Upper lobe of left lung (tissue), 4 donors: ENCODE measurements at regions not wholly inside any gene's neighbourhood (a gene's known extent, or its start where the extent isn't known, plus 50 kb on each side); places are given as distances from the start of the nearest gene placed in this dataset.

Source experiments
- CTCF ChIP-seq, 6 experiments: fragments of 450-650 bp in 4 of 6; fragments of 200-600 bp in 2 of 6; sonication (generic) in 2 of 6; IDR thresholded peaks; one replicate each; pipeline ENCODE4 v1.5.1; 2016 to 2019; ENCODE audit warnings: antibody characterized with exemption in 6 of 6
- POLR2A ChIP-seq, 4 donors: fragments of 450-650 bp; IDR thresholded peaks; one replicate each; pipeline ENCODE4 v1.5.1; 2016 to 2017; ENCODE audit warnings: antibody characterized with exemption in 4 of 4, mild to moderate bottlenecking in 2 of 4
- POLR2AphosphoS5 ChIP-seq, 2 donors: sonication (generic); formaldehyde crosslinking; IDR thresholded peaks; one replicate each; pipeline ENCODE4 v1.5.1; 2017; ENCODE audit warnings: antibody characterized with exemption in 2 of 2

- no peak for TF ChIP-seq CTCF (IDR thresholded peaks at IDR 0.05)
- TF ChIP-seq POLR2A (IDR thresholded peaks at IDR 0.05) = no peak
- TF ChIP-seq POLR2AphosphoS5 (IDR thresholded peaks at IDR 0.05) = no peak
These were observed 896.8 kb downstream of the CDH11 start for GRCh38 chr16:64225036-64225435.
